ENCODE measurements at regions not wholly inside any gene's neighbourhood (a gene's known extent, or its start where the extent isn't known, plus 50 kb on each side); places are given as distances from the start of the nearest gene placed in this dataset.

- TF ChIP-seq, protein P1, sequence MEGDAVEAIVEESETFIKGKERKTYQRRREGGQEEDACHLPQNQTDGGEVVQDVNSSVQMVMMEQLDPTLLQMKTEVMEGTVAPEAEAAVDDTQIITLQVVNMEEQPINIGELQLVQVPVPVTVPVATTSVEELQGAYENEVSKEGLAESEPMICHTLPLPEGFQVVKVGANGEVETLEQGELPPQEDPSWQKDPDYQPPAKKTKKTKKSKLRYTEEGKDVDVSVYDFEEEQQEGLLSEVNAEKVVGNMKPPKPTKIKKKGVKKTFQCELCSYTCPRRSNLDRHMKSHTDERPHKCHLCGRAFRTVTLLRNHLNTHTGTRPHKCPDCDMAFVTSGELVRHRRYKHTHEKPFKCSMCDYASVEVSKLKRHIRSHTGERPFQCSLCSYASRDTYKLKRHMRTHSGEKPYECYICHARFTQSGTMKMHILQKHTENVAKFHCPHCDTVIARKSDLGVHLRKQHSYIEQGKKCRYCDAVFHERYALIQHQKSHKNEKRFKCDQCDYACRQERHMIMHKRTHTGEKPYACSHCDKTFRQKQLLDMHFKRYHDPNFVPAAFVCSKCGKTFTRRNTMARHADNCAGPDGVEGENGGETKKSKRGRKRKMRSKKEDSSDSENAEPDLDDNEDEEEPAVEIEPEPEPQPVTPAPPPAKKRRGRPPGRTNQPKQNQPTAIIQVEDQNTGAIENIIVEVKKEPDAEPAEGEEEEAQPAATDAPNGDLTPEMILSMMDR (IDR thresholded peaks at IDR 0.05; ENCODE audit: low read depth, low read length) = no peak
- no peak for TF ChIP-seq EZH2phosphoT487 (IDR thresholded peaks at IDR 0.05; ENCODE audit: low read depth)
These were observed 192.6 kb upstream of the CCDC196 start for GRCh38 chr14:66293533-66294105.
